Stimulated activated CD4-positive, alpha-beta T cell treated with anti-CD3 and anti-CD28 coated beads, Interleukin-12 subunit alpha, Interleukin-12 subunit beta, amount 100 ng/mL, for 48 hours (primary cell): ENCODE measurements at regions not wholly inside any gene's neighbourhood (a gene's known extent, or its start where the extent isn't known, plus 50 kb on each side); places are given as distances from the start of the nearest gene placed in this dataset.

Experiments used
- DNase-seq, 3 donors: peaks; one replicate each; pipeline ENCODE4 v3.0.0-alpha.2; 2020; ENCODE audit warnings: low read depth in 2 of 3, low spot score in 1 of 3

GRCh38 chr10:100612601-100613595 lies 77.2 kb downstream of the HIF1AN start:
- no peak for DNase-seq

DNA sequence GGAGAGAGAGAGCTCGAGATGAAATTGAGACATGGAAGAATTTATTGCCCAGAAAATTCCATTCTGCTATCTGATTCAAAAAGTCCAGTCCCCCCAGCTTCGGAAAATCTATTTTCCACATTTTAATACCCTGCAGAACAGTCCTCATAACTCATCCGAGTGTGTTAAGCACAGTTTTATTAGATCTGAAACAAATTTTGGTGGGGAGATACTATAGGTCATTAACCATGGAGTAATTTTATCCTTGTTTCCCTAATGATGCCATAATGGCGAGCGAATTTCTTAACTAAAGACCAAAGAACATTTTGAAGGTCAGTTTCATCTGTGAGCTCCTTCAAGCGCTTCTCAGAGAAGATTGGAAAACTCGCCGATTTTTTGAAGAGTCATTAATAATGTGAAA lies 78.1 kb downstream of the HIF1AN start:
- no peak for DNase-seq

DNA sequence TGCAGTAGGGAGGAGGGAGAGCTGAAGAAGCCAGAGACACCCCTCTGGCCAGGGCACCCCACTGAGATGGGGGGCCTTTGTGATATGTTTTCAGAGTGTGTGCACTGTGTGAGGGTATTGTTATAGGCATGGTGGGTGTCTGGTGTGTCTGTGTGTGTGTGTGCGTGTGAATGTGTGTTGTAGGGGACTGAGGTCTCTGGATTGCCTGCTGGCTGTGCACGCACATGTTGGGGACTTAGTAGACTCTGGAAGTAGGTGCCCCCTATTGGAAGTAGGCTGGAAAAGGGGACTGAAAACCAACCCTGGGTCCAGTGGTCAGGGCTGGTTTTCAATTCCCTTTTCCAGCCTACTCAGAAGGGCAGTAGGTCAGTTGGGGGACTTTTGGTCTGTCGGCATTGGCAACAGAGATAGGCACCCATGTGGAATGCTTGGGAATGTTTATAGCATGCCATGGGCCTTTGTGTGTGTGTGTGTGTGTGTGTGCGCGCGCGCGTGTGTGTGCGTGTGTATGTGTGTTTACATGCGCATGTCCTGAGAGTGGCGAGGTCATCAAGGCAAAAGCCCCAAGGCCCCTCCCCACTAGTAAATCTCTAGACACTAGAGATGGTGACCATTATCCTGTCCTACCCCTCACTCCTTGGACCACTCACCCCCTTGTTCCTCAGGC lies 78.8 kb downstream of the HIF1AN start:
- DNase-seq: no peak

DNA sequence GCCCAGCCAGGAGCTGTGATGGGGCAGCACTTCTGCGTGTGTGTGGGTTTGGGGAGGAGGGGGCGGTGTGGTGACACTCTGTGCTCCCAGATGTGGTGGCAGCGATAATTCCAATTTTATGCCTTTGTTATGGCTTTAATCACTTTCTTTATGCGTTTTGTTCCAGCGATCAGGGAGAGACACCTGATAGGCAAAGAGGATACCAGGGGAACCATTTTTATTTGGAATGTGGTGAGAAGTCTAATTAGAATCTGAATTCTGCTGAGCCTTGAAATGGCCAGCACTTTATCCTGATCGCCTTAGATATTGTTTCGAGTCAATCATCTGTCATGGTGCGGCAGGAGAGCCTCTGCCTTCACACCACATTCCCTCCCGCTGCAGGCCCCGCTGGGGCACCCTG lies 79.5 kb downstream of the HIF1AN start:
- no peak for DNase-seq

DNA sequence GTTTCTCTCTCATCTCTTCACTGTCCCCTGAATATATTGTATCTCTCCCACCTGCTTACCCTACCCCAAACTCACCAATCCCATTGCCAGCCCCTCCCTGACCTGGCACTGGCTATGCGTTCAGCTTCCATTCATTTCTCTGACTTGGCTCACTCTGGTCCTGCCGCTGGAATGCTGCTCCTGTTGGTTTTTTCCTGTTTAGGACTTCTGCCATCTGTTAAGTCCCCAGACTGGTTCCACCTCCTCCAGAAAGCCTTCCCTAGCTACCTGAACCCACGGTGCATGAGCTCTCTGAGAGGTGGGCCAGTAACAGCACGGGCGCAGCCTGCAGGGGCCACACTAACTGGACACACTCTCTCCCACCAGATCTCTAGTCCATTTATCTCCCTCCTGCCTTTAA lies 80.2 kb downstream of the HIF1AN start:
- no peak for DNase-seq

GRCh38 chr10:100618091-100618615 lies 82.4 kb downstream of the HIF1AN start:
- no peak for DNase-seq

- no peak for DNase-seq
Measured at GRCh38 chr10:100618632-100619255, 83.0 kb downstream of the HIF1AN start.

DNA sequence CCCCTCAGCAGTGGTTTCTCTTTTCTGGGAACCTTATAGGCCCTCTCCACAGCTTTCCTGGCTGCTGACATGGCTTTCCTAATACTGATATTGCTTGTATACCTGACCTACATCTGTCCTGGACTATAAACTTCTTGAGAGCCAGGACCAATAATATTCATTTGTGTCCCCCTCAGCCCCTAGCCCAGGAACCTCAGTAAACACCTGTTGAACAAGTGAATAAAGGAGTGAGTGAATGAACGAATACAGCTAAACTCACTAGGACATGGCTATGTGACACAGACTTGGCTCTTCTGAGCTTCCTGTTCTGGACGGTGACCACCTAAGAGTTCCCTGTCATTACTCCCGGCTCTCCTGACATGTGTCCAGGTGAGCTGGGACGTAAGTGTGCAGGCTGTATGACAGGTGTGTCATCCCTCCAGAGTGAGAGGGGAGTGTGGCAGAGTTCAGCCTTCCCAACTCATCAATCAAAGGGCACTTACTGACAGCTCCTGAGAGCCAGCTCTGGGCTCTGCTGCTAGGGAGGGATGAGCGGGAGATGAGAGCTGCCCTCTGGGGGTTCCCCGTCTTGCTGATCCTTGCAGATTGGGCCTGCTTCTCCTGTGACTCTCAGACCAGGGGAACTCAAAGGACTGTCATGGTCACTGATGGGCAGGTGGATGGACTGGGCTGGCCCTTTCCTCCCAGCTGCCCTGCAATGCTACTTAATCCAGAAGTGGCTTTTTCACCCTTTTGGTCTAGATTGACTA lies 84.5 kb downstream of the HIF1AN start:
- DNase-seq: no peak

GRCh38 chr10:100621360-100622205 lies 85.8 kb downstream of the HIF1AN start:
- peak in 2 of 3 donors; percentile 10 to 18 for DNase-seq

GRCh38 chr10:100622946-100623345 lies 87.2 kb downstream of the HIF1AN start:
- DNase-seq: no peak

GRCh38 chr10:100623521-100624230 lies 87.9 kb downstream of the HIF1AN start:
- DNase-seq: no peak

GRCh38 chr10:100624298-100624697 lies 88.6 kb downstream of the HIF1AN start:
- DNase-seq: no peak

- DNase-seq: no peak
Measured at GRCh38 chr10:100625816-100626215, 90.1 kb downstream of the HIF1AN start.

GRCh38 chr10:100628061-100628460 lies 92.3 kb downstream of the HIF1AN start:
- no peak for DNase-seq

- DNase-seq: no peak
Measured at GRCh38 chr10:100631192-100631591, 95.4 kb downstream of the HIF1AN start.

DNA sequence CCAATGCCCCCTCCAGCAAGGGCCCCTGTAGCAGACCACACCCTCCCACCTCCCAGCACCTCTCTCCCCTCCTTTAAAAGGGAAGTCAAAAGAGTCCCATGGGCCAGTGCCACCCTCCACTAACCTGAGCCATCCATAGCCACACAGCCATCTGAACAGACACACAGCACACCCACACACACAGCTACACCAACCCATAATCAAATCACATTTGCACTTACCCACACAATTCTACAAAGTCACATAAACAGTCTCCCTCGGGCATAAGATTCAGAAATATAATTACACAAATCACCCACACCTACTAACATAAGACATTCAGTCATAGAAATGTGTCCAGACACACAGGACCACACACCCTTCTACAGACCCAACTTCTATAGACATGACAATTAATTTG lies 96.3 kb downstream of the HIF1AN start:
- no peak for DNase-seq

GRCh38 chr10:100634034-100634433 lies 98.3 kb downstream of the HIF1AN start:
- DNase-seq: no peak

DNA sequence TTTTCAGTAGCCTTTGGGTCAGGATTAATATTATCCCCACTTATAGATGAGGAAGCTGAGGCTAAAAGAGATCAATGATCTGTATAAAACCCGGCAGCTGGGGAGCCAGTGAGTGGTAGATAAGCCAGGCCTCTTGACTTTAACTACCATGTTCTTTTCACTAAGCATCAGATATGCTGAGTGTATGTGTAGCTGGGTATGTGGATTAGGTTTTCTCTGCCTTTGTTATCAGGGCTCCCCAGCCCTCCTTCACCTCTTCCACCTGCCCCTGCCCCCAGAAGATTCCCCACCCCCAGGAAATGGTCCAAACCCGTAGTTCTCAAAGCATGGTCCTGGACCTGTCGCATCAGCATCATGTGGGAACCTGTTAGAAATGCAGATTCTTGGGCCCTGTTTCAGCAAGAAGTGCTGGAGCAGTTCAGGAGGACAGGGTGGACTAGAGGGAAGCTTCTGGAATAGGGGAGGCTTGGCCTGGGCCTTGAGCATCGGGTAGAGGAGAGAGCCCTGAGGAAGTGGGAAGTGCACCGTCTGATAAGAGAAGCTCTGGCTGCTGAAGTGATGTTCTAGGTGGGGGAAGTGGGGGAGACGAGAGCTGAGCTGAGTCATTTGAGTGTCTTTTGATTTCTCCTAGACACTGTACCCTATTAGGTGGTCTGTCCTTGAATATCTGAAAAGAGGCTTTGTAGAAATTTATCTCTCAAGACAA lies 101.3 kb downstream of the HIF1AN start:
- no peak for DNase-seq

GRCh38 chr10:100637785-100638184 lies 102.0 kb downstream of the HIF1AN start:
- DNase-seq: no peak
